NCI-H345 treated with DMSO at 0.1 percent for 48 hours (cell line): ENCODE measurements at regions not wholly inside any gene's neighbourhood (a gene's known extent, or its start where the extent isn't known, plus 50 kb on each side); places are given as distances from the start of the nearest gene placed in this dataset.

ENCODE experiments used
- DNase-seq: peaks from one replicate; lab custom pipeline; 2025; ENCODE audit not compliant: unreplicated experiment; lab: John Stamatoyannopoulos, UW

DNA sequence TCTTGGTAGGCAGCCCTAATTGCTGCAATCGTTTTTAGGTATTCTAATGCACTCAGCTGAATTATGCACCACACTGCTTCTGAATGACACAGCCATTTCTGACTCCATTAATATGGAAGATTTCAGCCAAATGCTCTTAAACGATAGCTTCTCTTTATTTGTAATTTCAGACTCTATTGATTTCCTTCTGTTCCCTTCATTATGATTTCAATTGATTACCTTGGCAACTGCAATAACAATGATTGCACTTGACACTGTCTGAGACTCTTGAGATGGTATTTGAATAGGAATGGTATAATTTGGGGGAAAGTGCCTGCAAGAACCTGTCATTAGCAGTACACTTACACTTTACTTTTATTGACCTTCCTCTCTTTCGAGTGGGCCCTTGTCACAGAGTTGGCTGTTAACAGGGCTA, 296.1 kb upstream of the DMAC1 start:
- peak; percentile 97 for DNase-seq

DNA sequence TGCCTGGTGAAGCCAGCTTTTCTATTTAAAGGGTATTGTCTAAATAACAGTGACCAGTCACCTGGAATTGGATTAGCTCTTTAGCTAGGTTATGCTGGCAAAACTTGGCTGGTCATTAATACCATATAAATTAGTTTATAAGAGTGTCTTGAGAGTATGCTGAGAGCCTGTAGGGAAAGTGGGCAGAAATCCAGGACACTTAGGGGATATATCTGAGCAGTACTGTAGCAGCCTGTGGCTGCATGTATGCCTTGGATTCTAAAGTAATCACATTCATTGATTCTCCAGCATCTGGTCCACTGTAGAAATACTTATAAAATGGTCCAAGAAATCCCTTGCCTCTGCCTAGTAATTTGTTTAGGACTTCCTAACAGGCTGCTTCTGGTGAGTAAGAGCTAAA, 288.9 kb upstream of the DMAC1 start:
- DNase-seq: no peak

DNA sequence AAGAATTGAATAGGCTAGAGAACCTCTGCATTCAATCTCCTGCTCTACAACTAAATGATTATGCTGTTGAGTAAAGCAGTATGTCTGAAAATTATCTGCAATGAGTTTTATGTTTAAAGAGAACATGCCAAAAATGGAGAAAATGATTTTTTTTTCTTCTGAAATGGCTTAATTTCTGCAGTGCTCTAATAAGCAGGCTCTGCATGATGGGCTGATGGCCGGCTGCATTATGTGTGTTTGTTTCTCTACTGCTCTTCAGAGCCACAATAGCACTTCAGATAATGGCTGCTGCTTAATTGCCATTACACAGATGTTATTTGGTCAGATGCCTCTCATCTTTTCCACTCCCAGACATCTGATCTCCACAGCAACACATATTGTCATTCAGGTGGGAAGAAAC, 286.4 kb upstream of the DMAC1 start:
- peak; percentile 77 for DNase-seq

DNA sequence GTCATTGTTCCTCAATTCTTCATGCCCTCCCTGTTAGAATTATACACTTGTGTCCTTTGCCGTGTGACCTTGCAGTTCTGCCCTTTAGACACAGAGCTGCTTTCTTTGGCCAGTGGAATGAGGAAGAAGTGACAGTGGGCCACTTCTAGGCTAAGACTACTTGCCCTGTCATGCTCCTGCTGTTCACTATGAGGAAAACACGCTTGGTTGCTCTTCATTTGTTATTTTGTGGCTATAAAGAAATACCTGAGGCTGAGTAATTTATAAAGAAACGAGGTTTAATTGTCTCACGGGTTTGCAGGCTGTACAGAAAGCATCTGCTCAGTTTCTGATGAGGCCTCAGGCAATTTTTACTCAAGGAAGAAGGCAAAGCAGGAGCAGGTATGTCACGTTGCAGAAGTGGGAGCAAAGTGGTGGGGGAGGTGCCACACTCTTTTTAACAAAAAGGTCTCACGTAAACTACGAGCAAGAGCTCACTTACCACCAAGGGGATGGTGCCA, 279.1 kb upstream of the DMAC1 start:
- no peak for DNase-seq

DNA sequence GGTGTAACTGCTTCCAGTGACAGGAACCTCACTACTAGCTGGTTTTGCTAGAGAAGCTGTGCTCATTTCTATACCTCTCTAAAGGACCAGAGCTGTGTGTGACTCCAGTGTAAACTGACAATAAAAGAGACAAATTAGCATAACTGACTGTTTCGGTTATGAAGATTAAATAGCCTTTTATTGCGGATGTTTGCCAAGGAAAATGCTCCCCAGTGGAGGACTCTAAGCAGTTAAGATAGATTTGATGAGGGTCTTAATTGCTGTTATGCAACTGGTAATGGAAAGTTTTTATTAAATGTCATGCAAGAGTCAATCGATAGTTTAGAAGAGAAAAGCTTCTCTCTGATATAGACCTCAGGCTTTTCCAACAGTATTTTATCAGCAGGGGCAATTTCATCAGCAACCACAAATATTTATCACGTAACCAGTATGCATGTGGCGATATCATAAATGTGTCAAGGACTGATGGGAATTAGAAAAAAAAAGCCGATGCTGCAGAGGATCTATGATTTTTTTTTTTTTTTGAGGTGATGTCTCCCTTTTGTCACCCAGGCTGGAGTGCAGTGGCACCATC, 275.2 kb upstream of the DMAC1 start:
- no peak for DNase-seq

DNA sequence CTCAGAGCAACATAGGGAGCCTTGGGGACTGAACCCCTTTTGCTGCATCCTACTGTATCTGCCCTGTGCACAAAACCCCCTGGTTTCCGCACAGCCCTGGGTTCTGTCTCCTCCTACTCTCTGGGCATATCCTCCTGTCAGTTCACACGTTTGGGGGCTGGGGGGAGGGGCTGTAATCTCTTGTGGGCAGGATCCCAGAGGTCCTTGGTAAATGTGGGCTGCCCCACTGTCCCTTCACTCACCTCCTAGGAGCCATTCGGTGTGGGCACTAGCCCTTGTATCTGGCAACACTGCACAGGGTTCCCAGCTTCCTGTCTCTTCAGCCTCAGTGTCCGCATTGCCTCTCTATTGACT, 271.8 kb upstream of the DMAC1 start:
- no peak for DNase-seq

DNA sequence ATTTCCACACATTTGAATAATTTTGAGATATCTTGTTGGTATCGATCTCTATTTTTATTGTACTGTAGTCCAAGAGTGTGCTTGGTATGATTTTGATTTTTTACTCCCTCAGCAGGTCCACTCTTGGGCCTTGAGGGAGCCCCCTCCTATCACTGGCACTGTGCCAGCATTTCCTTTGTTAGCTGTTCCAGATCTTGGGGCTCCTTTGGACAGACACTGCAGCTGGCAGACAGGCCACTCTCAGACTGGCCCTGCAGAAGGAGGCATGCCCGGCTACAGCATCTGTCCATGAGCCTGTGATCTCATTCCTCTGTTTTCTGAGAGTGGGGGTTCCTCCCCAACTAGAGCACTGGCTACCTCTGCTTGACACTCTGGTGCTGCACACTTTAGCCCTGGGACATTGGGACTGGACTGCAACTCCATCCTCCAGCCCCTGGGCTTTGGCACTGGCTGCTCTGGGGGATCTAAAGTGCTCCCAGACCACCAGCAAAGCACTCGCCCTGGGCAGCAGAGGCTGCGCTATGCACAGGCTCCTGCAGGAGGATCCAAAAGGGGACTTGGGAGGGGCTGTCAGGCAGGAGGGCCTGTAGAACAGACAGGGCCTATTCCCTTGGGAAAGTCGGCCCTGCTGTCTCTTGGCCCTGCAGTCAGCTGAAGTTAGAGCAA, 271.3 kb upstream of the DMAC1 start:
- no peak for DNase-seq

DNA sequence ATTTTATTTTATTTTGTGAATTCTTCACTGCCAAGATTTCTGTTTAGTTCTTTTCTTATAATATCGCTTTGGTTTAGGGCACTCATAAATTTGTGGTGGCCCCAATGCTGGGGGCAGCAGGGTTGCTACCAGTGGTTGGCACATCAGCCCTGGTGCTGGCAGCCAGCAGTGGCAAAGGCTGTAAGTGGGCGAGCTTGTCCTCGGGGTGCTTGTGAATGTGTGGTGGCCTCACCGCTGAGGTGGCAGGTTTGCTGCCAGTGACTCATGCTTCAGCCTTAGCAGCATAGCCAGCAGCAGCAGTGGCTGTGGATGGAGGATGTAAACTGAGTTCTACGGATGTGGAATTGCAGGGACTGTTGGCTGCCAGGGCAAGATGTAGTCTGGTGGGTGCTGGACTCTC, 262.9 kb upstream of the DMAC1 start:
- no peak for DNase-seq

DNA sequence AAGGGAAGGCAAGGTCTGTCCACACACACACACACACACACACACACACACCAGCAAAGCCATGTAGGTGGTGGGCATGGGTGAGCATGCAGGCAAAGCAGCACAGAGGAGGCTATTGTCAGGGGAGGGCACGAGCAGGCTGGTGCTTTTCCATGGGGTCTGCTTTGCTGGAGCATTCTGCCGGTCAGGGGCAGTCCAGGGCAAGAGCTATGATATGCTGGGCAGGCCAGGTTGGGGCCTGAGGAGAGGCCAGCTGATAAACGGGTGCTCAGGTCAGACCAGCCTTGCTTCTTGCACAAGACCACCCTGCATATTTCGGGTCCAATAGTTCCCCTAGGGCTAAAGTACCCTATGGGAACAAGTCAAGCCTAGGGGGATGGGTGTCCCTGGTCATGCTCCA, 253.9 kb upstream of the DMAC1 start:
- no peak for DNase-seq

DNA sequence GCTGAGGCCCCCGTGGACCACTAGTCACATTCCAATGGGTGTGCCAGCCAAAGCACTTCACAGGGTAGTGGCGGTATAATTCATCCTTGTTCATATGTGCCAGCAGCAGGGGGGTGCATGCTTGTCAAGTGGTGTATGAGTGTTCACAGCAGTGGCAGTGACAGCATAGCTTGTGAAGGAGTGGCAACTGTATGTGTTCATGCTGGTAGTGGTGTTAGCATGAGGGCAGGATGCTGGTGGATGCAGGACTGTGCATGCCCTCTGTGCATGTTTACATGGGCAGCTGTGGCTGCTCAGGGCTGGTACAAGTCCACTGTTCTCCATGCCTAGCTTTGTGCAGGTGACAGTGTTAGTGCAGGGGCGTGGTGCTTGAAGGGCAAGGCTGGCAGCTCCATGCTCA, 253.4 kb upstream of the DMAC1 start:
- DNase-seq: no peak

DNA sequence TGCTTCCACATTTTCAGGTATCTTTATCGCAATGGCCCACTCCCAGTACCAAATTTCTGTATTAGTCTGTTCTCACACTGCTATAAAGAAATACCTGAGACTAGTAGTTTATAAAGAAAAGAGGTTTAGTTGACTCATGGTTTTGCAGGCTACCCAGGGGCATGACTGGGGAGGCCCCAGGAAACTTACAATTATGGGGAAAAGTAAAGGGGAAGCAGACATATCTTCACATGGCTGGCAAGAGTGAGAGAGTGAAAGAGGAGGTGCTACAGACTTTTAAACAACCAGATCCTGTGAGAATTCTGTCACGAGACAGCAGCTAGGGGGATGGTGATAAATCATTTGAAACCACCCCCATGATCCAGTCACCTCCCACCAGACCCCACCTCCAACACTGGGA, 238.2 kb upstream of the DMAC1 start:
- DNase-seq: no peak

DNA sequence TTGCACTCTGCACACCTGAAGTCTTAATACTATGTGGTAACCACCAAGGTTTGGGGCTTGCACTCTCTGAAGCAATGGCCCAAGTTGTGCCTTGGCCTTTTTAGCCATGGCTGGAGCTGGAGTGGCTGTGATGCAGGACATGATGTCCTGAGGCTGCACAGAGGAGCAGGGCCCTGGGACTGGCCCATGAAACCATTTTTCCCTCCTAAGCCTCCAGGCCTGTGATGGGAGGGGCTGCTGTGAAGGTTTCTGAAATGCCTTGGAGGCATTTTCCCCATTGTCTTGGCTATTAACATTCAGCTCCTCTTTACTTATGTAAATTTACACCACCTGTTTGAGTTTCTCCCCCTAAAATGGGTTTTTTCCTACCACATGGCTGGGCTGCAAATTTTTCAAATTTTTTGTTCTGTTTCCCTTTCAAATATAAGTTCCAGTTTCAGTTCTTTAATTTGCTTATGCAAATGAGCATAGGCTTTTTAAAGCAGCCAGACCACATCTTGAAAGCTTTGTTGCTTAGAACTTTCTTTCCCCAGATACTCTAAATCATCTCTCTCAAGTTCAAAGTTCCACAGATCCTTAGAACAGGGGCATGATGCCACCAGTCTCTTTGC, 237.4 kb upstream of the DMAC1 start:
- DNase-seq: no peak

DNA sequence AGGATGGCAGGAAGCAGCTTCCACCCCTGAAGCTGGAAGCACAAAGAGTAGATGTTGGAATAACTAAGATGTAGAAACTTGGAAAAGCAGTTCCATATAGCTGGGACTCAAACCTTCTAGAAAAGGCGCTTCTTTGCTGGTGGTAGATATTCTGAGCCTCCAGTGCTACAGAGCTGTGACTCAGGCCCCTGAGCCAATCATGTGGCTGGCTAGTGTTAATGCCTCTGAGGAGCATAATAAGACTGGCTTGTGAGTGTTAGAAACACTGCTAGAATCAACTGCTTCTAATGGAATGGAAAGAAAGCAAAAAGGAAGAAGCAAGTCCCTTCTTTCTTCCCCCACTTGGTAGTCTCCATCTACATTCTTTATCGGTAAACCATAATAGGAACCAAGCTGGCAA, 234.2 kb upstream of the DMAC1 start:
- no peak for DNase-seq

DNA sequence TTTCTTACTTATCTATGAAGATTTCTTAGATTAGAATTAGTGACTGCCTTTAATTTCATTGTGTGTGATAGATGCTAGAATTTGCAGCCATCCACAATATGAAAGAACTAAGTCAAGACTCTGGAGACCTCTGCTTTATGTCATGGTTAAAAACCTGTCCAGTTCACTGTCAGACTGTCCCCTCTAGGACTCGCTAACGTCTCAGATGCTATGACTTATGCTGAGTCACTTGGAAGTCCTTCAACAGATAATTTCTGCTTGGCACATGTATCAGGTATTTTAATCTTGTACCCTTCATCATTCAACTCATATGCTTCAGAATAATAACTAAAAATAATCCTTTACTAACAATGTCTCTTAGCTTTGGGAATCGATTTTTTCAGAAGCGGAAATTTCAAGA, 230.5 kb upstream of the DMAC1 start:
- no peak for DNase-seq

DNA sequence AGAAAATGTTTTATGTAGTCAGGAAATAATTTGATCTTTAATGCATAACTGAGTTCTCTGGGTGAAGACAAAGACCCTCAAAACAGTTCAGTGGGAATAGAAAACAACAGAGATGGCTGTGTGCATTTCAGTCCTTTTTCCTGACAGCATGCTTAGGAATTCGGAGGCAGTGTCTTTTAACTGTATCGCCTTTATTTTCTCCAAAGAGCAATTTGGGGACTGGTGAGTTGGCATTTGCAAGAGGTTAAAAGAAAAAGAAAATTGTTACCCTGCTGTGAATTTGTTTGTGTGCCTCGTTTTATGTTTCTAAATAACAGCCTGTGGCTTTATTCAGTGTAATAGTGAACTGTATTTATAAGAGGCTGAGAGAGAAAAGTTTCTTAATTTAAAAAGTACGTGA, 227.8 kb upstream of the DMAC1 start:
- DNase-seq: no peak

DNA sequence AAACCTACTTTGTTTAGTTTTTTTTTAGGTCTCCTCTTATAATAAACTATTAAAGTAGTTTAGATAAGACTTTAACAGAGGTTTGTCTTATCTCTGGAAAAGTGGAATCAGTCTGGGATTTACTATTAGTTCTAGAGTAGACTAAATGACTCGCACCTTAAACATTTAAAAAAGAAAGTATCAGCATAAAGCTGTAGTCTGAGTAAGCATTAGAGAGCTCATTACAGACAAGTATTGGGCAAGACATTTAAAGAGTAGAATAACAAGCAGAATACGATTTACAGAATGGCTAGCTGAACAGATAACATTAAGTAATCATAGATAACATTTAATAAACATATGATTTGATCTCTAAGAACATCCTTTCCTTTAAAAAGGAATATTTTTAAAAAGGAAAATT, 226.0 kb upstream of the DMAC1 start:
- no peak for DNase-seq

DNA sequence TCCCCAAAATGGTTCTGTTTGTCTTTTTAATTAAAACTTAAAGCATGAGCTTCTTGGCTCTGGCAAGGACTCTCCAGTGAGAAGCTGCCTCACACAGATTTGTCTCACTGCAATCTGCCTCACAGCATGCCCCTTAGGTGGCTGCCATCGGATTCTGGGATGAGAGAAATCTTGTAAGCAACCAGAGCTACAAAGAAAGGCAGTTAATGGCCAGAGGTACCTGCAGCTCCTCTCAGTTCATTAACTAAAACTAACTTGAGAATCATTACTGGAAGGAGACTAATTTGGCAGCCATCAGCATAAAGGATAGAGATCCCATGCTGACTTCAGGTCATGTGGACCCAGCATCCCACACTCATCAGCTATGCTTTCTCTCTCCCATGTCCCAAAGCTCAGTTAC, 220.6 kb upstream of the DMAC1 start:
- DNase-seq: no peak

DNA sequence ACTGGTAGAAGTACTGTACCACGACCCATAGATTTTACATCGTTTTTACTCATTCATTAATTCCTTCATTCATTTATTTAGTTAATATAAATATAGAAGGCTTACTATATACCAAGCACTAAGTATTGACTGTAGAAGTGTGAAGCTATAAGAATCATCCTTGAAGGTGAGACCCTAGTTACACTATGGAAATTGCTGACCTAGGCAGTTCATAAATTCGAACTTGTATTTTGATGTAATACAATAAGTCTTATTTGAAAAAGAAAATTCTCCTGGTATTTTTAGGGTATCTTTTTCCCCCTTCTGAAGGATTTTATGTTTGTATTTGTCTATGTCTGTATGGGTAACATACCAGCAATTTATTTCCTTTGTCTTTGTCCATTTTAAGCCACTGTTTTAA, 220.1 kb upstream of the DMAC1 start:
- no peak for DNase-seq

DNA sequence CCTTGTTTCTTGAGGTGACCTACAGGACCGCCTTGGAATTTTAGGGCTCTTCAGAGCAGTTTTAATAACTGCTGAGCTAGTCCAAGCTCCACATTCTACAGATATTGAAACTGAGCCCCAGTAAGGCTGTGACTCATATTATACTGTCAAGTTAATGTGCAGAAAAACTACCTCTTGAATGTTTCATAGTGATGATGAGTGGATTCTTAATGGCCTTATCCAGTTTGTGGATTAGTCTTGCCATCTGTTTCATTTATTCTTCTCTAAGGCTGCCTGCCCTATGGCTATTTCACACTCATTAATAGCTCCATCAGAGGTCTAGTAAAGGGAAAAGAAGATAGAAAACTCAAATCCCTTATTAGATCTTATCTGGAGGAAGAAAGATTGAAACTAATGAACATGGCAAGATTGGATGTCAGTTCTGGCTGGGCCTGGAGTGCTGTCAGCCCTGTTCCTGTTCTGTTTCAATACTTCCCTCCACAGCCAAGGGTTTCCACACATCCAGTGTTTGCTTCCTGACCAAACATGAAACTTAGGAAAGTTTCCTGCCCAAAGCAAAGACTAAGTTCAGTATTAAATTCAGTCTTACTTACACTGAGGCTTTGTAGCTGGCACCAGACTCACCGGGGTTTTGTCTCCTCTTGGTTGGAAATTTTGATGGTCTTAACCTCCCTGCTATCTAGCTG, 215.6 kb upstream of the DMAC1 start:
- no peak for DNase-seq

DNA sequence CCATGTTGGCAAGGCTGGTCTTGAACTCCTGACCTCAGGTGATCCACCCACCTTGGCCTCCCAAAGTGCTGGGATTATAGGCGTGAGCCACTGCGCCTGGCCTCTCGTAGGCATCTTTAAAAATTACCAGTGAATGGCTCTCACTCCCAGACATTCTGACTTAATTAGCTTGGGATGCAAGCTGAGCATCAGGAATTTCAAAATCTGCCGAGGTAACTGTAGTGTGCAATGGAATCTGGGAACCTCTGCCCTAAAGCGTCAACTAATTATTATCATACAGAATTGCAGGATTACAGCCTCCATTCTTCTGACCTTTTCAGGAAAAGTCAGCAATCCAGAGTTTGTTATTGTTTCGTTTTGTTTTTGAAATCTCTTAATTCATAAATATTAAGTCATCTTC, 213.4 kb upstream of the DMAC1 start:
- no peak for DNase-seq

DNA sequence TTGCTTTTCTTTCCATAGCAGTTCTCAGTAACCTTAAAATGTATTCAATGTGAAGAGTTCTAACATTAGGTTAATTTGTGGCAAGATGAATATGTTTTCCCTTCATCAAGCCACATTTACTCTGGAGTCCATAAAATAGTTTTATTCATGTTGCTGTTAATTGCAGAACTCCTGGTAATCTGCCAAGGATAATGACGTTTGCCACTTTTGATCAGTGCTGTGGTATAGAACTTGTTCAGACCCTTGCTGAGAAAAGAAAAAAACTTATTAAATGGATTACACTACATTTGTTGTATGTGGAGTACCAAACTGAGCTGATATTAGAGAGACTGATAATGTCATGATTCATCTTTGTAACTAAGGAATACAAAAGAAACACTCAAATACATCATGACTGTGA, 212.4 kb upstream of the DMAC1 start:
- no peak for DNase-seq

DNA sequence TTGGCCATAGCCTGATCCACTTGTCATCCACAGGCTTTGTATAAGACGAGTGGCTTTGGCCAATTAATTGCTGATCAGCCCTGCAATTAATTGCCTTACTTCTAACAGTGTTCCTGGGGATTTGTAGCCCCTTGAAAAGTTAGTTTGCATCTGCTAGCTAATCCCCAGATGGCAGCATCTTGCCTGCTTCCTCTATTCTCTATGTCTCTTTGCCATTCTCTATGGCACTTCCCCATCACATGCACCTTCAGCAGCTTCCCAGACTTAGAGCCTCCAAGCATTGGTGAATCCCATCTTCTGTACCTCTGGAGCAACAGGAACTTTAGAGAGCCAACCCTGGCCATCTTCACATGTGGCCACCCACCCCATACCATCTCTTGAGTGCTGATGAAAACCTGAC, 197.0 kb upstream of the DMAC1 start:
- no peak for DNase-seq
